HepG2 (cell line): ENCODE measurements at regions not wholly inside any gene's neighbourhood (a gene's known extent, or its start where the extent isn't known, plus 50 kb on each side); places are given as distances from the start of the nearest gene placed in this dataset.
"Not testable (repeated sequence)": the region's sequence is repeated elsewhere in the genome, so short reads cannot be mapped to it uniquely, and the experiment has no call there.

Experiments used
- ATAC-seq: fragments of 200-7000 bp; cut with Tn5 transposase; 3 replicates; pipeline ENCODE4 v1.9.1; 2020; ENCODE audit warnings: mild to moderate bottlenecking, moderate library complexity
- BruUV-seq: library from RNA; stranded (reverse); fragments of 400-500 nt; replicated peaks from 2 replicates; lab custom pipeline; 2021; lab: Mats Ljungman, UMichigan
- CTCF ChIA-PET: fragments of 300-600 bp; formaldehyde crosslinking; extraction: SDS; loops from one replicate; lab custom pipeline; 2021; ENCODE audit warnings: low total read pairs, inconsistent platforms, low intra/inter-chr PET ratio; lab: Yijun Ruan, JAX
- POLR2A ChIA-PET: fragments of 350-600 bp; sonication (Branson Sonifier 250); formaldehyde crosslinking; loops from one replicate; lab custom pipeline; 2020; ENCODE audit warnings: antibody characterized with exemption, inconsistent platforms; lab: Yijun Ruan, JAX
- DNase-seq: peaks from one replicate; pipeline ENCODE4 v3.0.0-alpha.2; 2015; ENCODE audit warnings: low spot score
- FAIRE-seq: peaks from 3 replicates; lab custom pipeline; 2011; peaks lifted over from hg19 to GRCh38; lab: Jason Lieb, UNC
- H2AFZ ChIP-seq: one replicate; pipeline ENCODE4 v1.6.1; 2011; ENCODE audit warnings: low read length, inconsistent platforms
- H3K27ac ChIP-seq: fragments of 300-600 bp; 3 replicates; pipeline ENCODE4 v1.8.0; 2011; ENCODE audit warnings: mixed run types, mild to moderate bottlenecking, mixed read lengths, low read length, inconsistent platforms; ENCODE audit not compliant: insufficient read depth; ENCODE audit errors: extremely low read length
- H3K27me3 ChIP-seq, 2 experiments: fragments of 200-600 bp in 1 of 2; 2 replicates in 1 of 2; 3 replicates in 1 of 2; pipeline versions ENCODE4 v1.6.0 to v1.8.0; 2011; ENCODE audit warnings: low read length in 2 of 2, mild to moderate bottlenecking in 2 of 2, moderate library complexity in 2 of 2, inconsistent platforms in 1 of 2; ENCODE audit not compliant: insufficient read depth in 2 of 2, control insufficient read depth in 1 of 2
- H3K36me3 ChIP-seq, 2 experiments: fragments of 200-600 bp in 1 of 2; replicated peaks in 1 of 2; 2 replicates in 1 of 2; 3 replicates in 1 of 2; pipeline versions ENCODE4 v1.5.1 to v1.8.0; 2011; ENCODE audit warnings: low read length in 2 of 2, inconsistent platforms in 1 of 2; ENCODE audit not compliant: insufficient read depth in 2 of 2, control insufficient read depth in 1 of 2
- H3K4me1 ChIP-seq: 2 replicates; pipeline ENCODE4 v1.5.1; 2012; ENCODE audit warnings: low read length, inconsistent platforms; ENCODE audit not compliant: insufficient read depth
- H3K4me2 ChIP-seq: 2 replicates; pipeline ENCODE4 v1.6.0; 2011; ENCODE audit warnings: low read depth, low read length, inconsistent platforms
- H3K4me3 ChIP-seq, 3 experiments: fragments of 200-600 bp in 1 of 3; sonication (generic), shearing (Covaris generic) in 1 of 3; replicated peaks in 1 of 3; 2 replicates each; pipeline ENCODE4 v1.5.1; 2011 to 2016; ENCODE audit warnings: low read length in 3 of 3, inconsistent platforms in 2 of 3, low read depth in 2 of 3, mild to moderate bottlenecking in 2 of 3, control low read depth in 1 of 3, mixed read lengths in 1 of 3; ENCODE audit not compliant: insufficient read depth in 1 of 3
- H3K79me2 ChIP-seq: one replicate; pipeline ENCODE4 v1.6.1; 2011; ENCODE audit warnings: low read length, inconsistent platforms; ENCODE audit not compliant: insufficient read depth
- H3K9ac ChIP-seq: 2 replicates; pipeline ENCODE4 v1.6.0; 2011; ENCODE audit warnings: mild to moderate bottlenecking, low read depth, low read length, inconsistent platforms; ENCODE audit not compliant: insufficient read depth
- H3K9me3 ChIP-seq: 2 replicates; pipeline ENCODE4 v1.5.1; 2012; ENCODE audit warnings: mild to moderate bottlenecking, low read length
- H4K20me1 ChIP-seq: 2 replicates; pipeline ENCODE4 v1.6.0; 2011; ENCODE audit warnings: inconsistent platforms, mild to moderate bottlenecking, low read length, moderate library complexity; ENCODE audit not compliant: insufficient read depth
- ARNT2 ChIP-seq: sonication (generic); formaldehyde crosslinking; IDR thresholded peaks from 2 replicates; pipeline ENCODE4 v1.8.0; 2022; ENCODE audit warnings: mild to moderate bottlenecking, low read depth, missing genetic modification reagents, moderate library complexity
- ATM ChIP-seq: fragments of 450-650 bp; IDR thresholded peaks from 2 replicates; pipeline ENCODE4 v1.7.1; 2017; ENCODE audit warnings: mild to moderate bottlenecking, borderline replicate concordance
- CBX1 ChIP-seq: IDR thresholded peaks from one replicate; pipeline ENCODE4 v1.6.1; 2016; ENCODE audit warnings: antibody characterized with exemption, low read depth
- CCDC6 ChIP-seq: sonication (generic); formaldehyde crosslinking; IDR thresholded peaks from 2 replicates; pipeline ENCODE4 v1.8.1; 2022; ENCODE audit warnings: mild to moderate bottlenecking, missing genetic modification reagents, moderate library complexity
- ZNF331 ChIP-seq: sonication (generic); formaldehyde crosslinking; IDR thresholded peaks from 2 replicates; pipeline ENCODE4 v1.4.0; 2020; ENCODE audit warnings: missing genetic modification reagents
- ZNF704 ChIP-seq: sonication (generic); formaldehyde crosslinking; IDR thresholded peaks from 2 replicates; pipeline ENCODE4 v1.8.1; 2023; ENCODE audit warnings: mild to moderate bottlenecking, inconsistent platforms, moderate library complexity, missing genetic modification reagents, borderline replicate concordance
- ZNF768 ChIP-seq: sonication (generic); formaldehyde crosslinking; IDR thresholded peaks from 2 replicates; pipeline ENCODE4 v1.4.0; 2020; ENCODE audit warnings: missing genetic modification reagents
- WGBS: methylation state at CpG from one replicate; pipeline ENCODE4 v1.1.6; 2017; ENCODE audit warnings: low lambda C conversion rate; 5-methylcytosine and 5-hydroxymethylcytosine counted together
- in situ Hi-C: cut with HindIII; loops from 2 replicates; pipeline ENCODE4 v1.10.0; 2017; ENCODE audit warnings: low pct_unique_long_range_greater_than_20kb; ENCODE audit not compliant: extremely low pct_ligation_motif_present
- intact Hi-C: fragments of 100-400 bp; cut with micrococcal nuclease; formaldehyde crosslinking; loops from one replicate; pipeline ENCODE4 v1.10.0; 2022; ENCODE audit not compliant: unreplicated experiment
- TF ChIP-seq, protein P1 (sequence below): sonication (generic); formaldehyde crosslinking; IDR thresholded peaks from 2 replicates; pipeline ENCODE4 v1.4.0; 2020; ENCODE audit warnings: mild to moderate bottlenecking, missing genetic modification reagents

DNA sequence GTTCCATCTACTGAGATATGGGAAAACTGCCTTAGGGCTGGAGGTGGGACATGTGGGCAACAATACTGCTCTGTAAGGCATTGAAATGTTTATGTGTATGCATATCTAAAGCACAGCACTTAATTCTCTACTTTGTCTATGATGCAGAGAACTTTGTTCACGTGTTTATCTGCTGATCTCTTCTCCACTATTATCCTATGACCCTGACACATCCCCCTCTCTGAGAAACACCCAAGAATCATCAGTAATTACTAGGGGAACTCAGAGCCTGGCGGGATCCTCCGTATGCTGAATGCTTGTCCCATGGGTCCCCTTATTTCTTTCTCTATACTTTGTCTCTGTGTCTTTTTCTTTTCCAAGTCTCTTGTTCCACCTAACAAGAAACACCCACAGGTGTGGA, 63.8 kb downstream of the OR4A15 start:
- WGBS, result 22% methylated on average over 3 of the region's 3 CpGs
- CTCF ChIA-PET, H3K4me1 ChIP-seq, POLR2A ChIA-PET, H3K27me3 ChIP-seq, H3K79me2 ChIP-seq, H4K20me1 ChIP-seq, intact Hi-C loops, H3K36me3 ChIP-seq, H3K9ac ChIP-seq, in situ Hi-C loops, FAIRE-seq, ATAC-seq, BruUV-seq, H3K4me3 ChIP-seq, H2AFZ ChIP-seq, H3K4me2 ChIP-seq, DNase-seq, H3K27ac ChIP-seq: not testable (repeated sequence)
- peaks cover 83% of the 10 kb centered on the region for H3K9me3 ChIP-seq

- TF ChIP-seq ZNF704 (CRISPR knock-in tag), result no peak
- TF ChIP-seq CCDC6 (CRISPR knock-in tag), result no peak
- no peak for TF ChIP-seq ARNT2 (CRISPR knock-in tag)
- no peak for TF ChIP-seq CBX1
- no peak for TF ChIP-seq ZNF768 (CRISPR knock-in tag)
- no peak for TF ChIP-seq ZNF331 (CRISPR knock-in tag)
- no peak for TF ChIP-seq ATM
- TF ChIP-seq, protein P1, sequence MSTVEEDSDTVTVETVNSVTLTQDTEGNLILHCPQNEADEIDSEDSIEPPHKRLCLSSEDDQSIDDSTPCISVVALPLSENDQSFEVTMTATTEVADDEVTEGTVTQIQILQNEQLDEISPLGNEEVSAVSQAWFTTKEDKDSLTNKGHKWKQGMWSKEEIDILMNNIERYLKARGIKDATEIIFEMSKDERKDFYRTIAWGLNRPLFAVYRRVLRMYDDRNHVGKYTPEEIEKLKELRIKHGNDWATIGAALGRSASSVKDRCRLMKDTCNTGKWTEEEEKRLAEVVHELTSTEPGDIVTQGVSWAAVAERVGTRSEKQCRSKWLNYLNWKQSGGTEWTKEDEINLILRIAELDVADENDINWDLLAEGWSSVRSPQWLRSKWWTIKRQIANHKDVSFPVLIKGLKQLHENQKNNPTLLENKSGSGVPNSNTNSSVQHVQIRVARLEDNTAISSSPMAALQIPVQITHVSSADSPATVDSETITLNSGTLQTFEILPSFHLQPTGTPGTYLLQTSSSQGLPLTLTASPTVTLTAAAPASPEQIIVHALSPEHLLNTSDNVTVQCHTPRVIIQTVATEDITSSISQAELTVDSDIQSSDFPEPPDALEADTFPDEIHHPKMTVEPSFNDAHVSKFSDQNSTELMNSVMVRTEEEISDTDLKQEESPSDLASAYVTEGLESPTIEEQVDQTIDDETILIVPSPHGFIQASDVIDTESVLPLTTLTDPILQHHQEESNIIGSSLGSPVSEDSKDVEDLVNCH, result no peak
- no peaks in the 10 kb centered on the region for H3K27me3 ChIP-seq
- CTCF ChIA-PET, result no interaction called here
- H3K4me2 ChIP-seq, result no peak overlapping the region
- H3K9me3 ChIP-seq, result peaks cover 69% of the 10 kb centered on the region
- intact Hi-C loops, result no loop called here
- no peaks in the 10 kb centered on the region for H3K79me2 ChIP-seq
- DNase-seq (no peak), ATAC-seq (no peak), FAIRE-seq (no peak)
- H3K27ac ChIP-seq, result no peak overlapping the region
- no TSS peak for BruUV-seq
- POLR2A ChIA-PET, result no interaction called here
- WGBS, result 6% methylated on average over 2 of the region's 2 CpGs
- no peak overlapping the region for H3K9ac ChIP-seq
- H3K4me3 ChIP-seq, result no peak overlapping the region
- no peaks in the 10 kb centered on the region for H3K36me3 ChIP-seq
- H4K20me1 ChIP-seq, result no peaks in the 10 kb centered on the region
- in situ Hi-C loops, result no loop called here
- no peaks in the 10 kb centered on the region for H3K4me1 ChIP-seq
- no peak overlapping the region for H2AFZ ChIP-seq
Observed at GRCh38 chr11:55457641-55458040, 89.9 kb downstream of the OR4A15 start.

- H2AFZ ChIP-seq, BruUV-seq, POLR2A ChIA-PET, H3K4me1 ChIP-seq, H3K4me2 ChIP-seq, intact Hi-C loops, H3K27me3 ChIP-seq, FAIRE-seq, H3K27ac ChIP-seq, H3K79me2 ChIP-seq, CTCF ChIA-PET, in situ Hi-C loops, H3K36me3 ChIP-seq, DNase-seq, H3K4me3 ChIP-seq, ATAC-seq, H4K20me1 ChIP-seq, H3K9ac ChIP-seq: not testable (repeated sequence)
- peaks cover 47% of the 10 kb centered on the region for H3K9me3 ChIP-seq
- 47% methylated on average over 12 of the region's 19 CpGs for WGBS
Observed at GRCh38 chr11:55459871-55460270, 92.1 kb downstream of the OR4A15 start.
